HG02943 (cell line): ENCODE measurements at regions not wholly inside any gene's neighbourhood (a gene's known extent, or its start where the extent isn't known, plus 50 kb on each side); places are given as distances from the start of the nearest gene placed in this dataset.

ENCODE experiments used
- ATAC-seq: cut with Tn5 transposase; IDR thresholded peaks from one replicate; pipeline ENCODE4 v1.9.1; 2021; ENCODE audit warnings: mild to moderate bottlenecking, low read depth, moderate library complexity; ENCODE audit not compliant: unreplicated experiment

- no peak for ATAC-seq
These were observed 159.2 kb upstream of the SLC24A2 start for GRCh38 chr9:19947996-19948395.

GRCh38 chr9:19946441-19947109 lies 157.7 kb upstream of the SLC24A2 start:
- peak; percentile 87 for ATAC-seq

GRCh38 chr9:19941874-19942273 lies 153.0 kb upstream of the SLC24A2 start:
- ATAC-seq = no peak

GRCh38 chr9:19940811-19941535 lies 152.1 kb upstream of the SLC24A2 start:
- no peak for ATAC-seq

GRCh38 chr9:19939734-19940278 lies 151.0 kb upstream of the SLC24A2 start:
- ATAC-seq = no peak

- no peak for ATAC-seq
These were observed 150.3 kb upstream of the SLC24A2 start for GRCh38 chr9:19938990-19939733.

GRCh38 chr9:19937121-19937520 lies 148.3 kb upstream of the SLC24A2 start:
- ATAC-seq = no peak

- no peak for ATAC-seq
These were observed 147.8 kb upstream of the SLC24A2 start for GRCh38 chr9:19936598-19936997.

GRCh38 chr9:19935422-19935821 lies 146.6 kb upstream of the SLC24A2 start:
- no peak for ATAC-seq

- no peak for ATAC-seq
These were observed 145.5 kb upstream of the SLC24A2 start for GRCh38 chr9:19934301-19934871.

- ATAC-seq = no peak
These were observed 142.5 kb upstream of the SLC24A2 start for GRCh38 chr9:19931098-19931890.

- ATAC-seq = no peak
These were observed 138.7 kb upstream of the SLC24A2 start for GRCh38 chr9:19927560-19927959.

- no peak for ATAC-seq
These were observed 137.9 kb upstream of the SLC24A2 start for GRCh38 chr9:19926774-19927173.

- ATAC-seq = peak; percentile 96
These were observed 137.1 kb upstream of the SLC24A2 start for GRCh38 chr9:19925674-19926503.

GRCh38 chr9:19924080-19924479 lies 135.2 kb upstream of the SLC24A2 start:
- no peak for ATAC-seq

GRCh38 chr9:19922476-19923118 lies 133.8 kb upstream of the SLC24A2 start:
- no peak for ATAC-seq

GRCh38 chr9:19920401-19920800 lies 131.6 kb upstream of the SLC24A2 start:
- no peak for ATAC-seq

- ATAC-seq = no peak
These were observed 129.8 kb upstream of the SLC24A2 start for GRCh38 chr9:19918630-19919029.

- ATAC-seq = no peak
These were observed 125.2 kb upstream of the SLC24A2 start for GRCh38 chr9:19914044-19914443.
